Fibroblast of gingiva (primary cell): ENCODE measurements at regions not wholly inside any gene's neighbourhood (a gene's known extent, or its start where the extent isn't known, plus 50 kb on each side); places are given as distances from the start of the nearest gene placed in this dataset.

ENCODE experiments used
- DNase-seq: peaks from one replicate; pipeline ENCODE4 v3.0.0-alpha.2; 2011; ENCODE audit warnings: low read depth

DNA sequence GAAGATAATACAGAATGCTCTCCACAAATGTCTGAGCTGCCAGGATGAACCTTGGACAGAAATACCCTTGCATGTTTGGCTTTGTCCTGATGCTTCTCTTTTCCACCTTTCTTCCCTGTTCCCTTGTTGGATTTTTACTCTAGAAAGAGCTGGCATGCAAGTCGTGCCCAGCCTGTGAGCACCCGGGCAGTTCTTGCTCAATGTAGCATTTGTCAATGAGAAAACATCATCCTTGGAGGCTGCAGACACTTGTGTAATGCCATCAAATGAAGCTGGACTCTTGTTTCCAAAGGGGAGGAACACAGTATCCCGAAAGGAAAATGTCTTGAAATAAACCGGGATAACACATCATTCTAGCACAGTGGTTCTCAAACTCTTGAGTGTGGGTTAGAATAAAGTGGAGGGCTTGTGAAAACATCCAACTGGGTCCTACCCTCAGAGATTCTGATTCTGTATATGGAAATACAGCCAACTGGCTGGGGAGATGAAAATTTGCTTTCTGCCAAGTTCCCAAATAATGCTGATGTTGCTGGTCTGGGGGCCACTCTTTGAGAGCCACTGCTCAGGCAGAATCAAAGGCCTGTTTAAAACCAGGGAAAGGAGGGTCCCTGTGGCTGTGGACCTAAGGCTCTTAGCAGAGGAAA is 237.2 kb downstream of the SPATA18 start:
- DNase-seq, result no peak

DNA sequence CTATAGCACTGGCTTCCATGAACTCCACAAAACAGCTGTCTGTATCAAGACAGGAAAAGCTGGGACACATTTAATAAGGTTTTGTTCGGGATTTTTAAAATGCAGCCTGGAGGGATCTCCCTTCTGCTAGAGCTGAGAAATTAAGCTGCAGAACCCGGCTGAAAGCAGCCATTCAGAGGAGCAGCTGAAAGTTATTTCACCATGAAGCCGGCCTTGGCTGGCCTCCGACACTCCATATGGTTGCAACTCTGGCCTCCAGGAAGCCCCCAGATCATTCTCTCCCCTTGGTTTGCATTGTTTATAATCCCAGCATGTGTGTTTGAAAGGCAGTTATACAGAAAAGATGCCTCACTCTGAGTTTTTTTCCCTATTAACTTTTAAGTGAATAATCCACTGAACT is 239.4 kb downstream of the SPATA18 start:
- DNase-seq, result no peak

DNA sequence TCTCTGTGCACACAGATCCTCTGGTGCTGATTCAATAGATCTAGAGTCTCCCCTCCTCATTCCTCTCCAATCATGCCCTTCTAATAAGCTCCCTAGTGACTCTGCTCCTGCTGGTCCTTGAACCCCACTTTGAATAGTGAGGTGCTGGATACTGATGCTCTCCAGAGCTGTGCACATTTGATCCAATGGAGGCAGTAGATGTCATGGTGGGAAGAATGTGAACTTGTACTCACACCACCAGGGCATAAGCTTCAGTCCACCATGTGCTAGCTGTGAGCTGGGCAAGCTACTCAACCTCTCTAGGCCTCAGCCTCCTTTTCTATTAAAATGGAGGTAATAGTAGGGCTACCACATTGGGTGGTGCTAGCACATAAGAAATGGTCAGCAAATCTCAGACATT is 241.1 kb downstream of the SPATA18 start:
- no peak for DNase-seq

DNA sequence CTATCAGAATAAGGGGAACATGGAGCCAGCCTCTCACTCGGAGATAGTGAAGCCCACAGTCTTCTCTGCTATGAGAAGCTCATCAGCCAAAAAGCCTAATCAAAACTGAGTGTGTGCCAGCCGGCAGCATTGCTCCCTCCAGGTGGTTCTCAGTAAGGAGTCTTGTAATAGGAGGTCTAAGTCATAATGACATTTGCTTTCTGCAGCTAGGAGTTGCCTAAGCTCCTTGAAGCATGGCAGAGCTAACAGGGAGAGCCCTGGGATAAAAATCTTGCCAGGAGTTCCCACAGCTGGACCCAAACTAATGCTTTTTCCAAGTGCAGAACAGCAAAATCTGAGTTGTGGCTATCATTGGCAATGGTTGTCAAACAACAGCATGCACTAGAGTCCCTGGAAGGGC is 245.2 kb downstream of the SPATA18 start:
- no peak for DNase-seq

DNA sequence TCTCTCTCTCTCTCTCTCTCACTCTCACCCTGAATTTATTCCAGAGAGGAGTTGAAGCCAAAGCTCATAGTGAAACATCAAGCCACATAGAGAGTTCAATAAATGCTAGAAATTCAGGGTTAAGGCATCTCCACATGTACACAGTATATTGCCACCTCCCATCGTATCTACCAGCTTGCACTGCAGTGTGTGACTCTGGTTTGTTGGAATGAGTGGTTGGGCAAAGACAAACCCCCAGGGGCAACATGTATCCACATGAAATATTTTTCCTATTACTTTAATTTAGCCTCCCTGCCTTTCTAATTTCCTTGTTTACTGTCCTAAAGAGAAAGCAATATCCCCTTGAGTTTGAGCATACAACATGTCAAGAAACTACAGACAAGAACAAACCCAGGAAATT is 247.3 kb downstream of the SPATA18 start:
- DNase-seq, result peak; percentile 63

DNA sequence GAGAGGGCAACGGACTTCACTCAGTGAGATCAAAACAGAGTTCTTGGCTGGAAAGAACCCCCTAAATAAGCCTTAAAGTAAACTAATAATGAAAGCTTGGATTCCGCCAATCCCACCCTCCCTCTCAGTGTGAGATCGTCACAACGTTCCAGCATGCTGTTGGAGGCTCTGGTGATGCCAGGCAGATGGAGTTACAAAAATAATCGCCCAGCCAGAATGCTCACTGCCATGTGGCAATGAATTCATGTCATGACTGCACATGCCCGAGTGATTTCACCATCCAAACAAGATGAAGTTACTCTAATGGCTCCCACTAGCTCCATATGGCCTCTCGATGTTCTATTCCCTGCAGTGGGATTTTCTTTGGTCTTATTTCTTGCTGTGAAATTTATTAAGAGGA is 248.0 kb downstream of the SPATA18 start:
- DNase-seq, result peak; percentile 75

DNA sequence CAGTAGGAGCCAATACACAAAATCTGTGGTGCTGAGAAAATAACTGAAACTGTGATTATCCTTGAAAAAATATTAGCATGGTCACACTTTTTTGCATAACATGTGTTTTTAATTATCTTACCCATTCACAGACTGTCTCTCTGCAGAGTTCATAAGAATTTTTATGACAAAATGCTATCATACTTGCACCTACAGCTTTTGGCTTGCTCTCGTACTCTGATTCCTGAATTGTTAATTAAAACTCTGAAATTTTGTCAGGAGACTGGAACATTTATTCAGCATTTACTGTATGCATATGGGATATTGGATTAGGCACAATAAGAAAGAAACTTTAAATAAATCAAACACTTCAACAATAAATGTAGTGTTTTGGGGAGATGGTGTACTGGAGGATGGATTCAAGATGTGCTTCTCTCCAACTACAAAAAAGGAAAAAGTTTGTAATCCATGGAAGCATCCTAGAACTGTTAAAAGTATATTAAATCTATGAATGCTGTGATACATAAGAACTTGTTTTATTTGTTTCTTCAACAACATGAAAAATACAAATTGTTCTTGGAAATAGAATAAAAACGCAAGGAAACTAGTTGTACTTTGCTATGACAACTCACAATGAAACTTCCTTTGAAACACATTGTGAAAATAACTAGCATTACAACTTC is 260.5 kb downstream of the SPATA18 start:
- DNase-seq, result no peak

DNA sequence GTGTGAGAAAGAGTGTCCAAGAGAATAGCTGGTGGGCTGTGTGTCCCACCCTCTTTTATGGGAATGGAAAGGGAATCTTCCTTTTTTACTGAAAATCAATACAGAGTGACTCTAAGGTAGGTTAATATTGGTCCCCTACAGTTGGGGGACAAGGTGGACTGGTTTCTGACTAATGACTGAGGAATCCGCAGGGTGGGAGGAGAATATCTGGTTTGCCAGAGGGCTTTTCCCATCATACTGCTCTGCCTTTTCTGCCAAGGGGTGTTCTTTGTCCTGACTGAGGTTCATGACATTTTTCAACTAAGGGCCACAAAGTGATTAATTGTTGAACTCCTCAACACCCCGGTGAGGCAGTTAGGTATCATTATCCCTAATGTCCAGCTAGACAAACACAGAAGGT is 261.6 kb downstream of the SPATA18 start:
- no peak for DNase-seq

DNA sequence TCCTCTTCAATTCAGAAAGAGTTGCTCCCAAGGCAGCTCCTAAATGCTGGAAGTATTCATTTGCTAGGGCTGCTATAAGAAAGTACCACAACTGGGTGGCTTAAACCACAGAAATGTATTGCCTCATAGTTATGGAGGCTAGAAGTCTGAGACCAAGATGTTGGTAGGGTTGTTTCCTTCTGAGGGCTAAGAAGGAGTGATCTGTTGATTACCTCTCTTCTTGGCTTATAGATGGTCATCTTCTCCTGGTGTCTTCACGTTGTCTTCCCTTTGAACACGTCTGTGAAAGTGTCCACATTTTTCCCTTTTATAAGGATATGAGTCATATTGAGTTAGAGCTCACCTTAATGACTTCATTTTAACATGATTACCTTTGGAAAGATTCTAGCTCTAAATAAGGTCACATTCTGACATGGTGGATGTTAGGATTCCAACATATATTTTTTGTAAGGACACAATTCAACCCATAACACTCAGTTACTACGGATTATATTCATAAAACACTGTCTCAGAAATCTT is 266.3 kb downstream of the SPATA18 start:
- DNase-seq, result no peak

DNA sequence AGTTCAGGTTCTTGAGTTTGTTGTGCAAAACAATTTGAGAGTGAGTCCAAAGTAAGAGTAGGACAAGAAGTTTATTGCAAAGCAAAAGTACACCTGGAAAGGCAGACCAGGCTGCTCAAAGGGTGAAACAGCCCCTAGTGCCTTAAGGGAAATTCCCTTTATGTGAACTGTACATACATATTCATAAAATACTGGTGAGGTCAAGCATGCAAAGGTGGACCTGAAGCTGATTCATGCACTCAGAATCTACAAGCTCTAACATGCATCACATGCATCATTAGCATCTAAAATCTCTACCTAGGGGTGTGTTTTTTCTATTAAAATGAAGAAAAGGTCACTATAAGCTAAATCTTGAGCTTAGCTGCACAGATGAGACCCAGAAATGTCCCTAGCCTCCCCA is 266.9 kb downstream of the SPATA18 start:
- no peak for DNase-seq

DNA sequence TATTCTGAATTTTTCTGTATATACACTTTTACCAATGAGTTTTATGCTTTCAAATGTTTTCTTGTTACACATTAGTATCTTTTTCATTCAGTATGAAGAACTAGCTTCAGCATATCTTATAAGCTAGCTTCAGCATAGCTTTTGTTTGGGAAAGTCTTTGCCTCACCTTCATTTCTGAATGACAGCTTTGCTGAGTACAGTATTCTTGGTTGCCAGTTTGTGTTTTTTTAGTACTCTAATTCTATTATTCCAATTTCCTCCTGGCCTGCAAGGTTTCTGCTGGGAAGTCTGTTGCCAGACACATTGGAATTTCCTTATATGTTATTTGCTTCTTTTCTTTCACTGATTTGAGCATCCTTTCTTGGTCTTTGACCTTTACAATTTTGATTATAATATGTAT is 278.8 kb downstream of the SPATA18 start:
- no peak for DNase-seq

DNA sequence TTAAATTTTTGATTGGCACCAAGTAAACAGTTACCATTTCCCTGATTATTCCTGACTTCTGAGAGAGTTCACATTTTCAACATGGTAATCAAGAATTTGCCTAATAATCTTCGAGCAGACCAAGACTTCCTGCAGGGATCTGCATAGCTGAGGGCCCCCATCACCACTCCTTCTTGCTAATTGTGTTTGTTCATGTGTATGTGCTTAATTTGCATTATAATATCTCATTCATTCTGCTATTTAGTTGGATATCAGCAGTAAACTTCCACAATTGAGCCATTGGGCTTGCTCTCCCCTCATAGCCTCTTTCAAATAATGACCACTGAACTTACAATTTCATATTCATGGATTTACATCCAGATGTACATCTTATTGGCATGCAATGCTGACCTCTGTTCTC is 292.5 kb downstream of the SPATA18 start:
- DNase-seq, result no peak

DNA sequence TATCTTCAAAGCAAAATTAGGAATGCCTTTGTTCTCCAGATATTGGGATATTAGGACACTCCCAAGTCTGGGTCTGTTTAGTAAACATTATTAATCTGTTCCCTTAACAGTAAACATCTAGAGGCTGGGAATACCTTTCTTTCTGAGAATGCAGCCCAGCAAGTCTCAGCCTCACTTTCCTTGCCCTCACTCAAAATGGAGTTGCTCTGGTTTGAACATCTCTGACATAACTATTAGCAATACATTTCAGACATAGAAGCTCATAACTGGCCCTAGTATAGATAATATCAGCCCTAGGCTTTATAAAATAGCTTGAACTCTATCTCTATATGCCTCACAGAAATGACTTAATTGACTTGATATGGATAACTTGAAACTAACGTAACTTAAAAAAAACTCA is 299.8 kb downstream of the SPATA18 start:
- no peak for DNase-seq

DNA sequence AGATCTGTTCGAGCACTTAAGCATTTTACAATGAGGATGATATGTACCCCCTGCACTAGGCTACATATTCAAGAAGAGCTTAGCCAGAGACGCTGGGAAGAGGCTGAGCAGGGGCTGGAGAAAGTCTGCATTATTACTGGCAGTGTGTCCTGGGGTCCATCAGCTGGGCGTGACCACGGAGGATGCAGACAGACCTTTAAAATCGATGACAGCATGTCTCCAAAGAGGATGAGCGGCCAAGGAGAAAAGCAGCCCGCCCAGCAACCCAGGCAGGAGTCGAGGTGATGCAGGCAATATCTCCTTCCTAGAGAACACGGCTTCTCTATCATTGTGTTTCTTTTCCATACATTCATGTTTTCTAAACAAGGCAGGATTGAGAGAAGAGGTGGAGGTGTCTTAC is 300.7 kb downstream of the USP46 start:
- DNase-seq, result no peak

DNA sequence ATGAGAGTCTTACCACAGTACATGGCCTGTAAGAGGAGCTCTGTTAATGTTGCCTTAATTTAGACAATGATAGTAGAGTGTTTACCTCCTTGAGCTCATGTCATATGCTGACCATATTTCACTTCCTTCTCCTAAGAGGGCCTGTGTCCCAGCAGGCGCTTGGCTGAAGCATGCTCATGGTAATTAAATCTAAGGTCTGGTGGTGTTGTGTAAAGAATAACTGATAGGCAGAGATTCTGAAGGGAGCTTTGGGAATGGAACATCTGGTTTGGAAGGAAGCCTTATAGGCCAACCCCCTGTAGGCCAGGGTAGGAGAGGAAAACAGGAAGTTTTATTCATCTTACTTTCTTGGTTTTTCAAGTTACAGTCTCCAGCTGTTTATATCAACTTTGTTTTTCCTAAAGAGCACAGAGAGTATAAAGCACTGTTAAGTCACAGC is 300.2 kb downstream of the USP46 start:
- no peak for DNase-seq

DNA sequence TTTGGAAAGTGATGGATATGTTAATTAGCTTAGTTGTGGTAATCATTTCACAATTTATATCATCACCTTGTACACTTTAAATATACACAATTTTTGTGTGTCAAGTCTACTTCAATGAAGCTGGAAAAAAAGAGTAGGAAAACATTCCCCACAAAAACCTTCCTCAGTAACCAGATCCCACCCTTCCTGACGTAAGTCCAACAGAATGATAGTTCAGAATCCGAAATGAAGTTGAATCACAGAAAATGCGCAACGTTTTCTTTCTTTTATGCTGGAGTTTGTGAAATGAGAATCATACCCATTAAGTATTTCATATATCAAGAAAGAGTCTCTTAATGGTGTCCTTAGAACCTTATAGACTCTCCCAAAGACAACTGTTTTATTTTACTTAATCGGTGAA is 292.9 kb downstream of the USP46 start:
- DNase-seq, result no peak

DNA sequence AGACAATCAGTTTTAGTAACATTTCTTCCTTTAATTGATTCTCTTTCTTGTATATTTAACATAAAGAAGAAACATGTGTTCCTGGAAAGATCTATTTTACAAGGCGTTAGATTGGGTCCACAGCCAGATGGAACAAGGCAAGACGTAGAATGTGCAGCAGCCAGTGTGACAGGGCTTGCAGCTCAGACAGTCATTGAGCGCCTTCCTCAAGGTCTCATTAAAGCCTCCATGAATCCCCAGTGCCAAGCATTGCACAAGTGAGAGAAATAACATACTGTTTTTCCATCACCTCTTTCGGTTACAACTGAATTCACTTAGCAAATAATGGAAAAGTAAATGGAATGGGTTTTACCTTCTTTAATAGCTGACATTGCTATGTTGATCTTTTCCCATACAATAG is 292.5 kb downstream of the USP46 start:
- DNase-seq, result no peak

DNA sequence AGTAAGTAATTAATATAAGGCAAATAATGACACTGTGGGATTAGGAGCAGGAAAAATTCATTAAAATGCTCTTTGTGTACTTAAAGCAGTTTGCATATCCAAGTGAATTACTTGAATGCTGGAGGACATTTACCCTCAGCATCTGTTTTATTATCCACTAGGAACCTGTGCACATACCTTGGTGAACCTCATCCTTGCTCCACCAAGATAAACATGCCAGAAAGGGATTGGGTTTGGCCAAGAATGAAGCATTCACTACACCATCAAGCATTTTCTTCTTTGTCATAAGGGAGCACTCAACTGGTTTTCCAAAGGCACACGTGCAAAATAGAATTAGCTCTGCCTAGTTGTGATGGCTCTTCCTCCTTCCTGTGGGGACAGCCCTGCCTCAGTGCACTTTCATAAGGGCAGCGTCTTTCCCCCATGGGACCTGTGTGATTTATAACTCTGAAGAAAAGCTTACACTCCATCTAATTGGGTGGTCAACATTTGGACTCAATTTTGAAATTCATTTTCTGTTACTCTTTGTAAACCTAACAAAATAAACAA is 291.7 kb downstream of the USP46 start:
- DNase-seq, result no peak

DNA sequence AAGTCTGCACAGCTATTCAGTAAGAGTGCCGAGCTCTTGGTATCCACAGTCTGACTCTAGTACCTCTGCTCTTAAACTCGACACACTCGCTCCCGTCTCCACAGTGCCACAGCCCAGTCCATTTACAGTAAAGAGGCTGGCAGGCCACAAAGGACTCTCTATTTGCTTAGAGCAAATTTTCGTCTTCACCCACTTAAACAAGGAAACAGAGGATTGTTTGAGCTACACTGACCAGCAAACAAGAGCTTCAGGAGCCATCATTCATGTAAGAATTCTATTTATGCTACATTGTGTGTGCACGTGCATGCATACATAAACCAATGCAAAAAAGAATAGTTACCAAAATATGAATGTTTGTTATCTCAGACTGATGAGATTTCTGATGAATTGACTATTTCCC is 290.2 kb downstream of the USP46 start:
- DNase-seq, result no peak

DNA sequence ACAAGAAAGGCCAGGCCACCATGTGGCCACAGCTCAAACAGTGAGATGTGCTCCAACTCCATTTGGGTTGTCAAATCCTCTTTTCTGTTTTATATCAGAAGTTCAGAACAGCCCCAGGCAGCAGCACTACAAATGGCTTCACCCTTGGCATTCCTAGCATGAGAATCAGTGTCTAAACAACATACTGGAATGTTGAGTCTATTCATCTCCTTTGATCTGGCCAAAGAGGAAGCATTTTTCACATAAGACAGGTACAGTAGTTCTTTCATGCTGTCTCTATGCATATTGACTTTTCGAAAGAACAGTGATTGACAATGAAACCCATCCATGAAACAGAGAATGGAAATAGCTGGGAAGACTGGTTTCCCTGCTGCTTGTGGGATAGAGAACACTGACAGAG is 289.5 kb downstream of the USP46 start:
- DNase-seq, result no peak

DNA sequence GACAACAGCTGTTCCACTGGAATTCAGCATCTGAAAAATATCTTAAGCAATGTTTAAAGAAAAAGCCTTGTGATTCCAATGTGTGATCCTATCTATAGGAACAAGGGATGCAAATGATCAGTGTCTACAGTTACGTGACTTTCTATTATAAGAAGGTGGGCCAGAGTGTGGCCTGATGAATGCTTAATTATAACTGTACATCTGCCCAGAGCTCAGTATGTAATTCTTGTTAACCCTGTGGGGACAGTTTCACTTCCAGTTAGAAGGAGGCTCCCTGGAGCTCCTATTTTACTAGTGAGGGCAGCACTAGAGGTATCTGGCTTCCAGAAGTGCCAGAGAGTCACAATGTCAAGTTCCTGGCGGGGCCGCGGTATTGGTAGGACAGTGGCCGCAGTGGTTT is 288.5 kb downstream of the USP46 start:
- DNase-seq, result no peak

DNA sequence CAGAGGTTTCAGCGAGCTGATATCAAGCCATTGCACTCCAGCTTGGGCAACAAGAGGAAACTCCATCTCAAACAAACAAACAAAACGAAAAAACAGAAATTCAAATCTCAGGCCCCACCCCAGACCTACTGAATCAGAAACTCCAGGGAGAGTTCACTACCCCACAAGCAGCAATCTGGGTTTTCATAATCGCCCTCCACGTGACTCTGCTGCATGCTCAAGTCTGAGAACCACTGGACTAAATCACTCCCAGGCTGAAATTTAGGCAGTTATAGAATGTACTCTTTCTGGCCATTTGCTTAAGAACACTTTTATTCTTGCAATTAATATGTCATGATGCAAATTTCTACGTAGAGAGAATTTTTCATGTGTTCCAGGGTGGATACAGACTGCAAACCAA is 287.3 kb downstream of the USP46 start:
- no peak for DNase-seq

DNA sequence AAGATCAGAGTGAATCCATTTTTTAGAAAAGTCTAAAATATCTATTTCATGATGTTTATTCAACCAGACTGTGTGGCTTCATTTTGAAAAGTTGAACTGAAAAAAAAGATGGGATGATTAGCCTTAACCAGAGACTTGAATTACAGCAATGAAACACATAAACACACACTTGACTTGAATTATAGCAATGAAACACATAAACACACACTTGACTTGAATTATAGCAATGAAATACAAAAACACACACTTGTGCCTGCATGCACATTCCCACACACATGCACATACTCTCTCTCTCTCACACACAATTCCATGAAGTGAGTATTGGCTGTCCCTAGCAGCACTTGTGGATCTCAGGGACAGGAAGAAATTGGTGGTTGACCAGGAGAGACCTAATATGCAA is 286.8 kb downstream of the USP46 start:
- no peak for DNase-seq

DNA sequence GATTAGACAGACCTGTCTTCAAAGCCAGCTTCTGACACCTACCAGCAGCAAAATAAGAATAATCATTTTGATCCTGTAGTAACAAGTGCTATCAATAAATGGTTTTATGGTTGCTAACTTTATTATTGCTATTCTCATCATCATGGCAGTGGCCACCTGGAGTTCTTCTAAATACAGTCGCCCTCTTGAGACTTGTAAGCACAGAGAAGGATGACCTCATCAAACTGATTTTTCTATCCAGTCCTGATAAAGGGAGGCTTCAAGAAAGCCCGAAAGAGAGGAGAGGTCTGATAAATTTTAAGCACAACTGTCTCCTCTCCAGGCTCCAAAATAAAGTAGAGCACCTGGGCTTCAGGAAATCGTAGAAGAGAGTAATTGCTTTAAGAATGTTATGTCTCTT is 286.4 kb downstream of the USP46 start:
- DNase-seq, result no peak
